ENCODE measurements at regions not wholly inside any gene's neighbourhood (a gene's known extent, or its start where the extent isn't known, plus 50 kb on each side); places are given as distances from the start of the nearest gene placed in this dataset.

DNA sequence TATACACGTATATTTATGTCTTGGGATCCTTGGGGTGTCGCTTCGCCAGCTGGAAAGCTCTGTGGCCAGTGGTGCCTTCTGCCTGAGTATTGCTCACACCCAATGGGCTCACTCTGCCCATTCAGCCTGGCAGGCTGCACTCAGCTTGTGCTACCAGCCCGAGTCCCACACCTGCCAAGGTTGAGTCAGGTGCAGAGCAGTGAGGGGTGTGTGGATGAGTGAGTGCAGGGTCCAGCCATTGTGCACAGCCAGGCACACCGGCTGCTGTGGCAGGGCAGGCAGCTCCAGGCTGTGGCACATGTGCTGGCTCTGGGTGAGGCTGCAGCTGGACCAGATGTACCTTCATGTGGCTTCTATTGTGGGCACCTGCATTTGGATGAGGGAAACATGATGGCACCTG is 496.9 kb upstream of the LINC00305 start:
- TF ChIP-seq, protein P1, sequence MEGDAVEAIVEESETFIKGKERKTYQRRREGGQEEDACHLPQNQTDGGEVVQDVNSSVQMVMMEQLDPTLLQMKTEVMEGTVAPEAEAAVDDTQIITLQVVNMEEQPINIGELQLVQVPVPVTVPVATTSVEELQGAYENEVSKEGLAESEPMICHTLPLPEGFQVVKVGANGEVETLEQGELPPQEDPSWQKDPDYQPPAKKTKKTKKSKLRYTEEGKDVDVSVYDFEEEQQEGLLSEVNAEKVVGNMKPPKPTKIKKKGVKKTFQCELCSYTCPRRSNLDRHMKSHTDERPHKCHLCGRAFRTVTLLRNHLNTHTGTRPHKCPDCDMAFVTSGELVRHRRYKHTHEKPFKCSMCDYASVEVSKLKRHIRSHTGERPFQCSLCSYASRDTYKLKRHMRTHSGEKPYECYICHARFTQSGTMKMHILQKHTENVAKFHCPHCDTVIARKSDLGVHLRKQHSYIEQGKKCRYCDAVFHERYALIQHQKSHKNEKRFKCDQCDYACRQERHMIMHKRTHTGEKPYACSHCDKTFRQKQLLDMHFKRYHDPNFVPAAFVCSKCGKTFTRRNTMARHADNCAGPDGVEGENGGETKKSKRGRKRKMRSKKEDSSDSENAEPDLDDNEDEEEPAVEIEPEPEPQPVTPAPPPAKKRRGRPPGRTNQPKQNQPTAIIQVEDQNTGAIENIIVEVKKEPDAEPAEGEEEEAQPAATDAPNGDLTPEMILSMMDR (conservative IDR thresholded peaks at IDR 0.05 in 1 of 2, IDR thresholded peaks at IDR 0.05 in 1 of 2; ENCODE audit: low read depth in 1 of 2, low read length in 2 of 2) = no peak
- no peak for TF ChIP-seq EZH2 (IDR thresholded peaks at IDR 0.05; ENCODE audit: low read length, missing control alignments)

All from fibroblast of lung (primary cell).